ENCODE measurements at regions not wholly inside any gene's neighbourhood (a gene's known extent, or its start where the extent isn't known, plus 50 kb on each side); places are given as distances from the start of the nearest gene placed in this dataset.
A peak's percentile ranks its signal among the peaks of the same experiment; 100 is the strongest.

- Histone ChIP-seq H3K36me3 (replicated peaks; ENCODE audit: control insufficient read depth, insufficient read depth, low read length) (no peaks in the 10 kb centered on the region), H3K27me3 (ENCODE audit: control insufficient read depth, insufficient read depth, low read length) (no peaks in the 10 kb centered on the region), H3K4me3 (ENCODE audit: insufficient read depth, low read depth, low read length) (no peak overlapping the region)
- no peak for DNase-seq
Measured at GRCh38 chr4:3828546-3828945, 62.4 kb downstream of the ADRA2C start.

- no peaks in the 10 kb centered on the region for H3K36me3 ChIP-seq (replicated peaks; ENCODE audit: control insufficient read depth, insufficient read depth, low read length)
- no peaks in the 10 kb centered on the region for H3K27me3 ChIP-seq (ENCODE audit: control insufficient read depth, insufficient read depth, low read length)
- DNase-seq, result no peak
- no peak overlapping the region for H3K4me3 ChIP-seq (ENCODE audit: insufficient read depth, low read depth, low read length)
Measured at GRCh38 chr4:3829211-3829955, 63.2 kb downstream of the ADRA2C start.

DNA sequence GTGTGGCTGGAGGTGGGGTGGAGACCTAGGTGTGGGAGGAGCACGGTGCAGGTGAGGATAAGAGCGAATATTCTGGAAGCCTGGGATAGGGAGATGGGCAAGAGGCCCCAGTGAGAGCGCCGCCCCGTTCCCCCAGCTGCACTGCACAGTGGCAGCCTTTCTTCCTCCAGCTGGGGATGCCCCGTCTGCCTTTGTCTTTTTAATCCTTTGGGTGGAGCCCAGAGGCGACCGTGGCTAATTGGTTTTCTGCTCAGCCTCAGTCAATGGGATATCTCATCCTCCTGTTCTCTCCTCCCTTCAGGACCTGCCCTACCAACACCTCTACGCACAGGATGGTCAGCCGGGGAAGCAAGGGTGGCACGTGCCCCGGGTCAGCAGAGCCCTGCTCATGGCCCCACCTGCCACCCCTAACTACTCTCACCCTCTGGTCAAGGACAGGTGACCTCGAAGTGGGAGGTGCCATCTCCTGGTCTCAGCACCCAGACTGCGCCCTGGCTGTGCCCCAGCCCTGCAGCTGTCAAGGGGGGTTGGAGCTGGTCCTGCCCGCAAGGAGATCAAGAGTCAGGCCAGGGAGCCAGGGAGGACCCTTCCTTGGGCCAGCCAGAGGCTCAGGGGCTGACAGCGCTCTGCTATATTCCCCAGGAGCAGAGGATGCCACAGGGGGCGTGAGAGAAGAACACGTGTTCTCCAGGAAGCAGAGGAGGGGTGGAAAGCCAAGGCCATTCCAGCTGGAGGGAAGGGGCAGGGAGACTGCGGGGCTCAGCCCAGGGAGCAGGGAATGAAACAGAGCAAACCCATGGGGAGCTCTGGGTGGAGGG lies 64.0 kb downstream of the ADRA2C start:
- Histone ChIP-seq H3K36me3 (replicated peaks; ENCODE audit: control insufficient read depth, insufficient read depth, low read length) (no peaks in the 10 kb centered on the region), H3K27me3 (ENCODE audit: control insufficient read depth, insufficient read depth, low read length) (no peaks in the 10 kb centered on the region), H3K4me3 (ENCODE audit: insufficient read depth, low read depth, low read length) (no peak overlapping the region)
- peak; percentile 92 for DNase-seq

GRCh38 chr4:3830774-3831528 lies 64.8 kb downstream of the ADRA2C start:
- Histone ChIP-seq H3K4me3 (ENCODE audit: insufficient read depth, low read depth, low read length) (no peak overlapping the region), H3K36me3 (replicated peaks; ENCODE audit: control insufficient read depth, insufficient read depth, low read length) (no peaks in the 10 kb centered on the region), H3K27me3 (ENCODE audit: control insufficient read depth, insufficient read depth, low read length) (no peaks in the 10 kb centered on the region)
- peak; percentile 76 for DNase-seq

GRCh38 chr4:3831529-3832150 lies 65.5 kb downstream of the ADRA2C start:
- Histone ChIP-seq H3K4me3 (ENCODE audit: insufficient read depth, low read depth, low read length) (no peak overlapping the region), H3K27me3 (ENCODE audit: control insufficient read depth, insufficient read depth, low read length) (no peaks in the 10 kb centered on the region), H3K36me3 (replicated peaks; ENCODE audit: control insufficient read depth, insufficient read depth, low read length) (no peaks in the 10 kb centered on the region)
- DNase-seq, result no peak

DNA sequence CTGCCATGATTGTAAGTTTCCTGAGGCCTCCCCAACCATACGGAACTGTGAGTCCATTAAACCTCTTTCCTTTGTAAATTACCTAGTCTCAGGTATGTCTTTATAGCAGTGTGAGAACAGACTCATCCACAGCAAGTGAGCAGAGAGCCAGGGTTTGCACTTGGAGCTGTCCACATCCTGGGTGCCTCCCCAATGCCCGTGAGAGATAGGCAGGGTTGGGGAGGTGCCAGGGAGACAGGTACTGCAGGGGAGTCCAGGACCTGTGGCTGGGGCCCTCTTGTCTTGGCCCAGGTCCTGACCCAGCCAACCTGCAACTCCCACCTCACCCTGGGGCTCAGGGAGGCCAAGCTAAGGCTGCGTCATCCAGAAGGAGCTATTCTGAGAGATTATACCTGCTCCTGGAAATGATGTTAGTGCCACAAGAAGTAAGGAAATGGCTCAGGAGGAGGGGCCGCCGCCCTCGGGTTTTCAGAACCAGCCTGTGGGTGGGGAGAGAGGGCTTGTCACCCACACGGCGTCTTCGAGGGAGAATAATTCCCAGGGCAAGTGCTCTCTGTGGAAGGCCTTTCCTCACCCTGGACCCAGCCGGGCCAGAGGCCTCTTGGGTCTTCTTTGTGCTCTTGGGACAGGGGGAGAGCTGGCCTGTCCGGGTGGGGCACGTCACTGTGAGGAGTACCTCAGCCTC lies 66.5 kb downstream of the ADRA2C start:
- DNase-seq, result no peak
- H3K27me3 ChIP-seq (ENCODE audit: control insufficient read depth, insufficient read depth, low read length), result no peaks in the 10 kb centered on the region
- no peaks in the 10 kb centered on the region for H3K36me3 ChIP-seq (replicated peaks; ENCODE audit: control insufficient read depth, insufficient read depth, low read length)

GRCh38 chr4:3833326-3833989 lies 67.3 kb downstream of the ADRA2C start:
- H3K4me3 ChIP-seq (ENCODE audit: insufficient read depth, low read depth, low read length), result no peak overlapping the region
- no peak for DNase-seq
- no peaks in the 10 kb centered on the region for H3K36me3 ChIP-seq (replicated peaks; ENCODE audit: control insufficient read depth, insufficient read depth, low read length)

More for the DNA sequence above, 66.5 kb downstream of the ADRA2C start:
- no peak overlapping the region for H3K4me3 ChIP-seq (ENCODE audit: insufficient read depth, low read depth, low read length)

GRCh38 chr4:3834186-3834662 lies 68.0 kb downstream of the ADRA2C start:
- peak; percentile 63 for DNase-seq
- Histone ChIP-seq H3K36me3 (replicated peaks; ENCODE audit: control insufficient read depth, insufficient read depth, low read length) (no peaks in the 10 kb centered on the region), H3K4me3 (ENCODE audit: insufficient read depth, low read depth, low read length) (no peak overlapping the region), H3K27me3 (ENCODE audit: control insufficient read depth, insufficient read depth, low read length) (no peaks in the 10 kb centered on the region)

More at GRCh38 chr4:3833326-3833989, 67.3 kb downstream of the ADRA2C start:
- no peaks in the 10 kb centered on the region for H3K27me3 ChIP-seq (ENCODE audit: control insufficient read depth, insufficient read depth, low read length)

GRCh38 chr4:3834663-3835521 lies 68.7 kb downstream of the ADRA2C start:
- H3K4me3 ChIP-seq (ENCODE audit: insufficient read depth, low read depth, low read length), result no peak overlapping the region
- H3K27me3 ChIP-seq (ENCODE audit: control insufficient read depth, insufficient read depth, low read length), result no peaks in the 10 kb centered on the region
- DNase-seq, result no peak
- H3K36me3 ChIP-seq (replicated peaks; ENCODE audit: control insufficient read depth, insufficient read depth, low read length), result no peaks in the 10 kb centered on the region

DNA sequence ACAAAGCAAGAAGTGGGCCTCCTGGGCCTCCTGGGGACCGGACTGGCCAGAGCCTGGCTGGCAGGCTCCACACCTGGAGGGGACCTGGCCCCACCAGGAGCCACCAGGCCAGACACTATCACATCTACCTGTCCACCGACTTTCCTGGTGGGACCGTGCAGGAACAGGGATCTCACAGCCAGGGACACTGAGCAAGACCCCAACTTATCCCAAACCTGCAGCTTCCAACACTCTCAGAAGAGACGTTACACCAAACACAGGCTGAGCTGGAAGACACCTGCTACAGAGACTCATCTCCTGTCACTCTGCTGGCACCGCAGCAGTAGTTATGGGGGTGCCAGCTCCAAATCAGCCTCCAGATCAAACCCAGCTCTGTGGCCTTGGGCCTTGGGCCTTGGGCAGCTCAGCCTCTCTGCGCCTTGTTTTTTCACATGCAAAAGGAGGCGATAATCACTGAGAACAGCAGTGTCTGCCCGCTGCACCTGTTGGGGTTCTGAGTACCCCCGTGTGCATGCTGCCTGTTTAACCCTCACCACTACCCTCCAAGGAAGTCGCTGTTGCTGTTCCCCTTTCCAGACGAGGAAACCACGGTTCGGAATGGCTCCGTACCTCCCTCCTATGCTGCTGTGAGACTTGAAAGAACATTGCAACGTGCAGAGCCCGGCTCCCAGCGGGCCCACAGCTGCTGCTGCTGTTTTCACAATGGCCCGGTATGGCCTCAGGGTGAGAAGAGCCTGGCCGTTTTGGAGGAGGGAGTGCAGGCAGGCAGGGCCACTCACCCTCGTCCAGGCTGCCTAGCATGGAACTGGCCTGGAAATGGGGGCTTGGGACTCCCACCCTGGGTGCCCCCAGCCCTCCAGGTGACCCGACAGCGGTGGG lies 69.6 kb downstream of the ADRA2C start:
- DNase-seq, result peak; percentile 86
- Histone ChIP-seq H3K27me3 (ENCODE audit: control insufficient read depth, insufficient read depth, low read length) (no peaks in the 10 kb centered on the region), H3K36me3 (replicated peaks; ENCODE audit: control insufficient read depth, insufficient read depth, low read length) (no peaks in the 10 kb centered on the region), H3K4me3 (ENCODE audit: insufficient read depth, low read depth, low read length) (no peak overlapping the region)

DNA sequence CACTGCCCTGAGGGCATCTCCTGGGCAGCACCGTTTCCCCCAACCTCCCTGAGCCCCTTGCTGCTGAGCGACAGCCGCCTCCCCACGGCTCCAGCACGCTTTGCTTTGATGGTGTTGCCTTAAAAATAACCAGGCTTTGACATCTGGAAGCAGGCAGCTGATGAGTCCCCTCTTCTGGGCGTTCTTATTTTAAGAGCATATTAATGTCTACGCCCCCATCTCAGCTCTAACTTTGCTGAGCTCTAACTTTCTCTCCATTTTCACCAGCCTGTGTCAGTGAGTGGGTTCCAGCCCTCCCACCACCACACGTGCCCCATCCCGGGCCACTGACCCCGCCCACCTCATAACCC lies 70.2 kb downstream of the ADRA2C start:
- Histone ChIP-seq H3K36me3 (replicated peaks; ENCODE audit: control insufficient read depth, insufficient read depth, low read length) (no peaks in the 10 kb centered on the region), H3K4me3 (ENCODE audit: insufficient read depth, low read depth, low read length) (no peak overlapping the region), H3K27me3 (ENCODE audit: control insufficient read depth, insufficient read depth, low read length) (no peaks in the 10 kb centered on the region)
- DNase-seq, result peak; percentile 71

Measured in H7 (cell line).